IPS-18a (cell line): ENCODE measurements at regions not wholly inside any gene's neighbourhood (a gene's known extent, or its start where the extent isn't known, plus 50 kb on each side); places are given as distances from the start of the nearest gene placed in this dataset.

Source experiments
- H3K27ac ChIP-seq: one replicate; pipeline ENCODE4 v1.5.1; 2013; ENCODE audit warnings: low read length
- H3K27me3 ChIP-seq: one replicate; pipeline ENCODE4 v1.6.1; 2013; ENCODE audit warnings: mild to moderate bottlenecking, low read length; ENCODE audit not compliant: control insufficient read depth, insufficient read depth
- H3K36me3 ChIP-seq: one replicate; pipeline ENCODE4 v1.6.1; 2013; ENCODE audit warnings: low read depth, low read length; ENCODE audit not compliant: control insufficient read depth
- H3K4me1 ChIP-seq: one replicate; pipeline ENCODE4 v1.6.1; 2013; ENCODE audit warnings: low read depth, low read length; ENCODE audit not compliant: control insufficient read depth
- H3K4me3 ChIP-seq: one replicate; pipeline ENCODE4 v1.5.1; 2013; ENCODE audit warnings: low read length
- H3K9ac ChIP-seq: one replicate; pipeline ENCODE4 v1.6.1; 2013; ENCODE audit warnings: mild to moderate bottlenecking, low read length, moderate library complexity
- H3K9me3 ChIP-seq: one replicate; pipeline ENCODE4 v1.6.1; 2013; ENCODE audit warnings: low read depth, low read length; ENCODE audit not compliant: control insufficient read depth

DNA sequence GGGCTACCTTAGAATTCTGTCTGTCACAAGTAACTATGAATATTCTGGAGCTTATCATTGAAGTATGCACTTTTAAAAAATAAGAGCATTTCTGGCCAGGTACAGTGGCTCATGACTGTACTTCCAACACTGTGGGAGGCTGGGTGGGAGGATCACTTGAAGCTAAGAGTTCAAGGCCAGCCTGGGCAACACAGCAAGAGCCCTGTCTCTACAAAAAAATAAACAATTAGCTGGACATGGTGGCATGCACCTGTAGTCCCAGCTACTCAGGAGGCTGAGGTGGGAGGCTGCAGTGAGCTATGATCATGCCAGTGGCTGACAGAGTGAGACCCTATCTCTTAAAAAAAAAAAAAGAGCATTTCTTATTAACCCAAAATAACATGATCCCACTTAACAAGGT, 60.0 kb upstream of the BRD7 start:
- no peak overlapping the region for H3K27ac ChIP-seq
- no peak overlapping the region for H3K4me3 ChIP-seq
- no peaks in the 10 kb centered on the region for H3K9me3 ChIP-seq
- no peaks in the 10 kb centered on the region for H3K36me3 ChIP-seq
- no peak overlapping the region for H3K9ac ChIP-seq
- no peaks in the 10 kb centered on the region for H3K27me3 ChIP-seq
- H3K4me1 ChIP-seq: no peaks in the 10 kb centered on the region

DNA sequence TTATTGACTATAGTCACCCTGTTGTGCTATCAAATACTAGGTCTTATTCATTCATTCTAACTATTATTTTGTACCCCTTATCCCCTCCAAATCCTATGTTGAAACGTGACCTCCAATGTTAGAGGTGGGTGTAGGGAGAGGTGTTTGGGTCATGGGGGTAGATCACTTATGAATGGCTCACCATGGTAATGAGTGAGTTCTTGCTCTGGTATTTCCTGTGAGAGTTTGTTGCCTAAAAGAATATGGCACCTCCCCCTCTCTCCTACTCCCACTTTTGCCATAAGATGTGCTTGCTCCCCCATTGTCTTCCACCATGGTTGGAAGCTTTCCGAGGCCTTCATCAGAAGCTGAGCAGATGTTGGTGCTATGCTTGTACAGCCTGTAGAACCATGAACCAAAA, 59.3 kb upstream of the BRD7 start:
- Histone ChIP-seq H3K9ac (no peak overlapping the region), H3K4me1 (no peaks in the 10 kb centered on the region), H3K27me3 (no peaks in the 10 kb centered on the region), H3K27ac (no peak overlapping the region), H3K36me3 (no peaks in the 10 kb centered on the region), H3K9me3 (no peaks in the 10 kb centered on the region), H3K4me3 (no peak overlapping the region)

DNA sequence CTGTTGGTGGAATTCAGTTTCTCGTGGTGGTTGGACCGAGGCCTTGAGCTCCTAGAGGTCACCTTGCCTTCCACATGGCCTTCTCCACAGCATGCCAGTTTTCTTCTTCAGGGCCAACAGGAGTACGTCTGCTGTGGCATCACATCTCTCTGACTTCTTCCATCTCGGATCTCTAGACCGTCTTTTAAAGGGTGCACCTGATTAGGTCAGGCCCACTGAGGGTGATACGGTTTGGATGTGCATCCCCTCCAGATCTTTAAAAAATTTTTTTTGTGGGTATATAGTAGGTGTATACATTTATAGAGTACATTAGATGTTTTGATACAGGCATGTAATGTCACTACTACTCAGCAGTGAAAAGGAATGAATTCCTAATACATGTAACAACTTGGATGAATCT, 58.3 kb upstream of the BRD7 start:
- Histone ChIP-seq H3K4me3 (no peak overlapping the region), H3K9ac (no peak overlapping the region), H3K4me1 (no peaks in the 10 kb centered on the region), H3K27me3 (no peaks in the 10 kb centered on the region), H3K36me3 (no peaks in the 10 kb centered on the region), H3K9me3 (no peaks in the 10 kb centered on the region), H3K27ac (no peak overlapping the region)

DNA sequence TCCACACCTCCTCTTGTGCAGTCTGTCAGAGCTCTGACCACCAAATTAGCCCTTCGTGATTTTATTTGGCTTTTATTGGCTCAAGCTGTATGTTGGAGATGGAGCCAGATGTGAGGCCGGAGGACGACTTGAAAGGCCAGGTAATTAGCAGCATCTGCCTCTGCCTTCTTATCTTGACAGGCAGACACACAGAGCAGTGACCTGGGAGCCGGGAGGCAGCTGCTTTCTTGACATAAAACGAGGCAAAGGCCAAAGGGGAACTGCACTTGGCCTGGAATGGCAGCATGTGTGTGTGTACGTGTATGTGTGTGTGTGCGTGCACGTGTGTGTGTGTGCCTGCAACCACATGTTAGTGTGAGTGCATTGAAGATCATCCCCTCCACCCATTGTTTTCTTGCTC, 56.9 kb upstream of the BRD7 start:
- H3K9ac ChIP-seq: no peak overlapping the region
- H3K27me3 ChIP-seq: no peaks in the 10 kb centered on the region
- no peaks in the 10 kb centered on the region for H3K4me1 ChIP-seq

DNA sequence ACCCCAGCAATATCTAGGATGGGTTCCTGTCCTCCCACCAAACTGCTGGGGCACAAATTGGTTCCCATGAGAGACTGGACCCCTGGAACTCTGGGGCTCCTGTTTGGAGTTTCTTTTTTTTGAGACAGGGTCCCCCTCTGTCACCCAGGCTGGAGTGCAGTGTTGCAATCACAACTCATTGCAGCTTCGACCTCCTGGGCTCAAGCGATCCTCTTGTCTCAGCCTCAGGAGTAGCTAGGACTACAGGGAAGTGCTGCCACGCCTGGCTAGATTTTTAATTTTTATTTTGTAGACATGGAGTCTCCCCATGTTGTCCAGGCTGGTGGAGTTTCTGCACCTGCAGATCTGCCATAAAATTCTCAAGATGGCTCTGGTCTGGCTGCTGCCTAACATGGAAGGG, 56.3 kb upstream of the BRD7 start:
- no peaks in the 10 kb centered on the region for H3K9me3 ChIP-seq
- no peaks in the 10 kb centered on the region for H3K36me3 ChIP-seq

More for the DNA sequence above, 56.9 kb upstream of the BRD7 start:
- H3K4me3 ChIP-seq: no peak overlapping the region
- no peaks in the 10 kb centered on the region for H3K36me3 ChIP-seq
- no peaks in the 10 kb centered on the region for H3K9me3 ChIP-seq
- H3K27ac ChIP-seq: no peak overlapping the region

DNA sequence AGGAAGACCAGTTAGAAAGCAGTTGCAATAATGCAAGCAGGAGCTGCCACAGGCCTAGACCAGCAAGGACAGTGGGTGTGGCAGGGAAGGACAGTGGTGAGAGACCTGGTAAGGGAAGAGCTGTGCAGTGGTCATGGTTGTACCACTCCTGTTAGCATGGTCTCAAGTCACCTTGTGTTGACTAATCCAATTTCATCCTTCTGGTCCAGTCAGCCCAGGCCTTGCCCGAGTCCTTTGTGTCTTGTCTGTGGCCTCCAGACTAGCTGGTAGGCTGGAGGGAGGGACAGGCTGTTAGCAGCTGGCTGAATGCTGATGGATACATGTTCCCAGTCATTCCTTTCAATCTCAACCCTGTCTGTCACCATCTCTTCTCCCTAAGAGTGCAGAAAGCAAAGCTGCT, 54.1 kb upstream of the BRD7 start:
- H3K27ac ChIP-seq: no peak overlapping the region
- H3K36me3 ChIP-seq: no peaks in the 10 kb centered on the region
- H3K4me3 ChIP-seq: no peak overlapping the region
- no peak overlapping the region for H3K9ac ChIP-seq
- peaks cover 16% of the 10 kb centered on the region for H3K9me3 ChIP-seq
- no peaks in the 10 kb centered on the region for H3K27me3 ChIP-seq
- H3K4me1 ChIP-seq: no peaks in the 10 kb centered on the region

More for the DNA sequence above, 56.3 kb upstream of the BRD7 start:
- Histone ChIP-seq H3K27me3 (no peaks in the 10 kb centered on the region), H3K9ac (no peak overlapping the region), H3K4me1 (no peaks in the 10 kb centered on the region), H3K4me3 (no peak overlapping the region), H3K27ac (no peak overlapping the region)

DNA sequence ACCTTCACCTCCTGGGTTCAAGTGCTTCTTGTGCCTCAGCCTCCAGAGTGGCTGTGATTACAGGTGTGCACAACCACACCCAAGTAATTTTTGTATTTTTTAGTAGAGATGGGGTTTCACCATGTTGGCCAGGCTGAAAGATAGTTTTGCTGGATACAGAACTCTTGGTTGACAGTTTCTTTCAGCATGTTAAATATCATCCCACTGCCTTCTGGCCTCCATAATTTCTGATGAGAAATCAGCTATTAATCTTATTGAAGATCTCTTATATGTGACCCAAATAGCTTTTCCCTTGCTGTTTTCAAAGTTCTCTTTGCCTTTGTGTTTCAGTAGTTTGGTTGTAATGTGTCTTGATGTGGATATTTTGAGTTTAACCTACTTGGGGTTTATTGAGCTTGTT, 50.3 kb upstream of the BRD7 start:
- Histone ChIP-seq H3K9me3 (peaks cover 25% of the 10 kb centered on the region), H3K4me3 (no peak overlapping the region), H3K27me3 (no peaks in the 10 kb centered on the region), H3K36me3 (no peaks in the 10 kb centered on the region), H3K27ac (no peak overlapping the region), H3K9ac (no peak overlapping the region), H3K4me1 (no peaks in the 10 kb centered on the region)
